ENCODE measurements at regions not wholly inside any gene's neighbourhood (a gene's known extent, or its start where the extent isn't known, plus 50 kb on each side); places are given as distances from the start of the nearest gene placed in this dataset.

DNA sequence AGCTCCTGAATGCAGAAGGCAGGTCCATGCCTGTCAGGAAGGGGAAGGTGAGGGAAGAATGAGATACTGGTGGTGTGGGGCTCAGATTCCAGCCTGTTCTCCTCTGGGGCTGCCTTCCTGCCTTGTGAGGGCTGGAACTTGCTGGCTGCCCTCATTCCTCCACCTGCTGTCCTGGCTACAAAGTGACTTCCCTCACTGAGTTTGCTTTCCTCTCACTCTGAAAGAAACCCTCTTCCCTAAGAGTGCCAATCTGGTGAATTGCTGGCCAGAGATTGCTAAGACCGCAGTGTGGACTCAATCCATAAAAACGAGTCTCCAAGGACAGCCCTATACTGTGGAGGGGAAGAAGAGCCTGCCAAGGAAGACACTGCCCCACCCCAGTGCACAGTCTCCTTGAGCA, 664.4 kb upstream of the HS6ST1 start:
- DNase-seq (ENCODE audit: low read depth): no peak

DNA sequence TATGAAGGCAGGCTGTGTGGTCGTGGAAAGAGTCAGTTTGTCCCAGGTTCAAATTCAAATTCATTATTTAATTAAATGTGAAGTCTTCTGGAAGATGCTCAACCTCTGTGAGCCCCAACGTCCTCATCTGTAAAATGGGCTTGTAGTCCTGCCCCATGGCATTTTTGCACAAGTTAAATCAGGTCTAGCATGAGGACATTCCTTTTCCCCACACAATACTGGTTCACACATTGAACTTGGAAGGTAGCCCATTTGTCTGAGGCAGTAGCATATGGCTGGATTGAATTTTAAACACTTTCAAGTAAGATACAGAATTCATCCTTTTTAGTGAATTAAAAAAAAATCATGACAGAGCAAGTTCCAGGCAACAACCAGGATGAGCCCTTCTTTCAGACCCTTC, 665.4 kb upstream of the HS6ST1 start:
- no peak for DNase-seq (ENCODE audit: low read depth)

DNA sequence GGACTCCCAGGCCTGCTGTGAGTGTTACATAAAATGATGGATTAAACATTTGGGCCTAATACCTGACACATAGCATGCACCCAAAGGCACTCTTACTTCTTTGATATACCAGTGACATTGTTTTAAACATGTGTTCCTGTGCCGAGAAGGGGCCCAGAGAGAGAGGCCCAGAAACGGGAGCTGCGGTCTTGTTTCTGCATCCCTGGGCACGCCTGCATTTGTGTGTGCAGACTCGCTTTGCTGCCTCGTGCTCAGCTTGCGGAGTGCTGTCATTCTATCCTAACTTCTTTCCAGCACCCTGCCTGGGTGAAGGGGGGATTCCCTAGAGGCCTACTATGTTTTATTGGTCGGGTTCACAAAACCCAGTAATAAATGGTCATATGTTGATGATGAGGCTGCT, 666.2 kb upstream of the HS6ST1 start:
- DNase-seq (ENCODE audit: low read depth): no peak

DNA sequence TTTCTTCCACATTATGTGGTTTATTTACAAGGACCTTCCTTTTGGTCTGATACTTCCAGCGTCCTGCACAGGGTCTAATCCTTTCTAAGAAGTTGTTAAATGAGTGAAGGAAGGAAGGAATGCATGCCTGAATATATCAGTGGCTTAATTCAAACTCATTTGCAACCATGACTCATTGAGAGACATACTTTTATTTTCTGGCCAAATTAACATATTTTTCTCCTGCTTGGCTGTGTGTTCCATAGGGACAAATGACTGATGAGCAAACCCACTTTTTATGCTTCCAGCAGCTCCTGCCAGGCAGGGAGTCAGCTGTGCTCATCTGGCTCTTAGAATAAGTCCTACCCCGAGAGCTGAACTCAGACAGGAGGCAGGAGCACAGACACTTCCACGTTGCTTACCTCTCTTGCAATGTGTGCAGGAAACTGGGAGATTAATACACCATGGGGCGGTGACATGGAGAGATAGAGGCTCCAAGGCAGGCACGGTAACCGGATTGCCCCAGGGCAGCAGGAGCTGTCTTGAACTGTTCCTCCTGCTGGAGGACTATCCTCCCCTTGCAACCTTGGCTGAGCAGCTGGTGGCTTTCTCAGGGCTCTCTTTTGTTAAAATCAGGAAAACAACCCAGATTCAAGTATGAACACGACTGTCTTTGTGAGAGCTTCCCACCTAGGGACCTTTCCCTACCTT, 667.5 kb upstream of the HS6ST1 start:
- DNase-seq (ENCODE audit: low read depth): no peak

DNA sequence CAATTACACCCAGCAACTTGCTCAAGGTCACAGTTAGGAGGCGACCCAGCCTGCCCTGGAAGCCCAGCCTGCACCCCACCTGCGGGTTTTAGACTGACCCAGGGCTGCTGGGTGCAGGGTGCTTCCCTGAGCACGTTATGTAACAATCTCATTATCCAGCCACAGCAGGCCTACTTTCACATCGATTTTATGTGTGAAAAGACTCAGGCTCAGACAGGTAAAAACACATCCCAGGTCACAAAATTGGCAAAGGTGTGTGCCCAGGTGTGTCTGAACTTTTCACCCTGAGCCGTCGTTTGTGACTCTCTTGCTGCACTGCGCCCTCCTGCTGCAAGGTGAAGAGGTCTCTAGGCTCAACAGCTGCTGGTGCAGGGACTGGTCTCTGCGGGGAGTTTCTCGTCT, 668.2 kb upstream of the HS6ST1 start:
- no peak for DNase-seq (ENCODE audit: low read depth)

DNA sequence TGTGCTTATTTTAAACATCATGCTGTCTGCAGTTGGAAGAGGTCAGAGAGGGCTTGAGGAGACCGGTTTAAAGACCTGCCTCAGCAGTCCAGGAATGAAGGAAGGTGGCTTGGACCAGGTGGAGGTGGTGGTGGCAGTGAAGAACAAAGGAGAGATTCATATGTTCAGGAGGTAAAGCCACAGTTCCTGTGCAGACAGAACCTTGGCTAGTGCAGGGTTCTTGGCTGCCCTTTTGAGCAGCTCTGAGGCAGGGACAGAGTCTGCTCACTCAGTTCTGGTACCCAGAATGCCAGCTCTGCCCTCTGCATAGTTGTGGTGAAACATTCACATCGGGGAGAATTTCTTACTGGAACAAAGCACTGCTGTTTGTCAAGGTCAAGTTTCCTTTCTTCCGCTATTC, 669.7 kb upstream of the HS6ST1 start:
- DNase-seq (ENCODE audit: low read depth): no peak

DNA sequence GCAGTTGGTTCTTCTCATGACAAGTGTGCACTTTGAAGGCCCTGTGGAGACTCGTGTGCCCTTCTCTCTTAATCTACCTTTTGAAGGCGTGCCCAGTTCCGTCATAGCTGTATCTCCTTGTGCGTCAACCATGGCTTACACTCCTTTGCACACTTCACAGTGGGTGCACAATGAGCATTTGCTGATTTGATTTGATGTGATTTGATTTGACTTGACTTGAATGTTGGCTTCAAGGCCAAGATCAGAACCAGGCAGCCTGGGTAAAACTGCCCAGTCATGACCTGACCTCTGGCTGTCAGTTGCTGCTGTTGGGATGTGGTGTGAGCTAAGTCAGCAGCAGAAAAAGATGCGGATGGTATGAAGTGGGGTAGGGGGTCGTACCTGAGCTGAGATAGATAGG, 670.3 kb upstream of the HS6ST1 start:
- no peak for DNase-seq (ENCODE audit: low read depth)

DNA sequence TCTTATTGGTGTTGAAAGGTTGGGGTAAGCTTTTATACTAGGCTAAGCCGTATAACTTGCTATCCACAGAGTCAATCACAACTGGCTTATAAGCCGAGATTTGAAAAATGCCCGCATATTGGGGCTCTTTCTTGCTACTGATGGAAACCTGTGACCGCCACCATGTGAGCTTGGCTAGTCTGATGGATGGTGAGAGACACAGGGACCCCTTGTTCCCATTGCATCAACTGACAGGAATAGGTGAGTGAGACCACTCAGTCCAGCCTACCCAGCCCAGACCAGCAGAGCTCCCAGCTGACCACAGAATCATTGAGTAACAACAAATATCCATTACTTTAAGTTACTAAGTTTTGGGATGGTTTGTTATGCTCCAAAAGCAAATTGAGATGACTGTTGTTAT, 676.4 kb upstream of the HS6ST1 start:
- DNase-seq (ENCODE audit: low read depth): no peak

DNA sequence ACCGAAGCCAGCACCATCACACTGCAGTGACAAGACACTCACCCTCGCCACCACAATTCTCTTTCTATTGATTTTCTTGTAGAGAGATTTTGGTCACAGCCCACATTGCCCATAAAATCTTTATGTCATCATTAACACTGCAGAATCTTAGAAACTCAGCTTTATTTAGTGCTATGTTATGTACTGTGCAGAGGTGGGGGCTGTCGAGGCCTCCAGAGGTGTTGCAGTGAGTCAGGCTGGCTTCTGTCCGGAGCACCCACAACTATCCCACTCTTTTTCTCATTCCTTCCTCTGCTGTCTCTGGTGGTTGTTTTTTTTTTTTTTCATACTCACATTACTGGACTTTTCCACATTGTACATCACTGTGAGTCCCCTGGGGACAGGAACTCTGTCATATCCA, 677.4 kb upstream of the HS6ST1 start:
- no peak for DNase-seq (ENCODE audit: low read depth)

DNA sequence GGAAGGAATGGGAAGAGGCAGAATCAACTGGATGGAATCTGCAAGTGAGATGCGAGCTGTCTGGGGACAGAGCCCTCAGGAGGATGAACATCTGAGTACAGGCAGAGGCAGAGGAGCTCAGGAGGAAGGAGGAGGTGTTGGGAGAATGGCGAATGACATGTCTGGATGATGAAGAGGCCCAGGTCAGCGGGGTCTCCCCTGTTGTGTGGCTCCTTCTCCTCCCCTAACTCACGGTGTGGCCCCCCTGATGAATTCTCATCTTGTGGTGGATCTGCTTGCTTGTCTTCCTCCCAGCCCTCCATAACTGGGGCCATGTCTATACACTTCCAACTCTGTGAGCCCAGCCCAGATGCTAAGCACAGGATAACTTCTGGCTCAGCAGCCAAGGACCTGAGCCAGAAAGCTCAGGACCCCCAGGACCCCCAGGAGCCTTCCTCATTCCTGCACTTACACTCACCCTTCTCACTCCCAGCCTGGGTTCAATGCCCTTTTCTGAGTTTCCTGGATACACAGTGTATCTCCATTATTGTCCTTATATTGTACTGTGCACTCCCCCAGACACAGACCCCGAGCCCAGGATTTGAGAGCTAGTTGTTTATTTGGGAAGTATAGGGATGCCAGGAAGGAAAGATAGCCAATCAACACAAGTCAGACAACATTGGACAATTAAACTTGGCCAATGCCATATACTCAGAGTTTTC, 678.6 kb upstream of the HS6ST1 start:
- DNase-seq (ENCODE audit: low read depth): no peak

DNA sequence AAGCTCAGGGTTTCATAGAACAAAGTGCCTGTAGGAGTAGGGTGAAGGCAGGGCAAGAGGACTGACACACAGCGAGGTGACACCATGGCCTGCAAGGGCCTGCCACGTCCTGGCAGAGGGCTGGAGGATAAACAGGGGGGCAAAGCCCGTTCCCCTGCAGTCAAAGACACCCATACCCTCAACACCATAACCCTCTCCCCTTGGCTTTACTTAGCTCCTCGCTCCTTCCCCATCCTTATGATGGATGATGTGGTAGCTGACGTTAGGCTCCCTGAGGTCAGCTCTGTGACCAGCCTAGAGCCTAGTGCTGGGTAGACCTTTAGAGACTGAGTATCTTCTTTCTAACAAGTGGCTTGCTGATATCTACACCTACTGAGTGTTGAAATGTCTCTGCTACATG, 683.3 kb upstream of the HS6ST1 start:
- DNase-seq (ENCODE audit: low read depth): no peak

DNA sequence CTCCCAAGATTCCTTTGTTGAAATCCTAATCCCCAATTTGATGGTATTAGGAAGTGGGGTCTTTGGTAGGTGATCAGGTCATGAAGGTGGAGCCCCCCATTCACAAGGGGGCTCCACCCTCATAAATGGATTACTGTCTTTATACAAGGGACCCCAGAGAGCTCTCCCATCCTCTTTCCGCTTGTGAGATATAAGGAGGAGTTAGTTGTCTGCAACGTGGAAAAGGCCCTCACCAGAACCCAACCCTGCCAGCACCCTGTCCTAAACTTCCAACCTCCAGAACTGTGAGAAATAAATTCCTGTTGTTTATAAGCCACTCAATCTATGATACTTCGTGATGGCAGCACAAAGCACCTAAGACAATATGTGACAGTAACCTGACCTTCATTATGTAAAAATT, 684.1 kb upstream of the HS6ST1 start:
- DNase-seq (ENCODE audit: low read depth): no peak

DNA sequence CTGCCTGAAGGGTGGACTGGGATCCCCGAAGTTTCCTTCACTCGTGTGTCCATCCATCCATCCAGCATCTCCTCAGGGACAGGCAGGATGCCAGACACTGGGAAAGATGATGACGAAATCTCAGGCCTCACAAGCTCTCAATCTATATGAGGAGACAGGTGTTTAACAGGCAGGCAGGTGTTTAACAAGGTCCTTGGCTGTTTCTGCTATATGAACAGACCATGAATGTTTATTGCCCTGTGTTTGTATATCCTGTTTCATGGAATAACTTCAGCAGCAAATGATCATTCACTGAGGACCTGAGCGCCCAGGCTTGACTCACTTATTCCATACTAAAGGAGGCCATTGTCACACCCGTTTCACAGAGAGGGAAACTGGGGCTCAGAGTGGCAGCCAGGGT, 685.8 kb upstream of the HS6ST1 start:
- DNase-seq (ENCODE audit: low read depth): no peak

DNA sequence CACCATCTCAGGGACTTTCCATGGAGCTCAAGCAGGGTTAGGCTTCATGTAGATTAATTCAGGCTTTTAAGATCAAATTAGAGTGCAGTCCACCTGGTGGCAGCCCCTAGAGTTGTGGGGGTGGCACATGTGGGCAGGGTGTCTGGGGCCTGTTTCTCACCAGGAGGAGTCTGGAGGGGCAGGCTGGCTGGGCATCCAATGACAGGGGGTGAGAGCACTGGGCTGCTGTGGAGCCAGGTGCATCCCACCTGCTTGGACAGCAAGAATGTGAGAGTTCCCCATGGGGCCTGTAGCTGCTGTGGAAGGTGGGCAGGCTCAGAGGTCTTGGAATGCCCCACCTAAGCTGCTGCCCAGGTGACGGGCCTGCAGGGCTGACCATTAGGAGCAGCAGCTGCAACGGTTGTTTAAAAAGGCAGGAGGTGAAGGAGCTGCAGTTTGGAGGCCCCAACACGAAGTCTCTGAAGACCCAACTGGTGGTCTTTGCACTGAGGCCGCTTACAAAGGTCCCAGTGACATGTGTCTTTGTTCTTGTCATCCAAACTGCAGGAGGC, 686.3 kb upstream of the HS6ST1 start:
- no peak for DNase-seq (ENCODE audit: low read depth)

DNA sequence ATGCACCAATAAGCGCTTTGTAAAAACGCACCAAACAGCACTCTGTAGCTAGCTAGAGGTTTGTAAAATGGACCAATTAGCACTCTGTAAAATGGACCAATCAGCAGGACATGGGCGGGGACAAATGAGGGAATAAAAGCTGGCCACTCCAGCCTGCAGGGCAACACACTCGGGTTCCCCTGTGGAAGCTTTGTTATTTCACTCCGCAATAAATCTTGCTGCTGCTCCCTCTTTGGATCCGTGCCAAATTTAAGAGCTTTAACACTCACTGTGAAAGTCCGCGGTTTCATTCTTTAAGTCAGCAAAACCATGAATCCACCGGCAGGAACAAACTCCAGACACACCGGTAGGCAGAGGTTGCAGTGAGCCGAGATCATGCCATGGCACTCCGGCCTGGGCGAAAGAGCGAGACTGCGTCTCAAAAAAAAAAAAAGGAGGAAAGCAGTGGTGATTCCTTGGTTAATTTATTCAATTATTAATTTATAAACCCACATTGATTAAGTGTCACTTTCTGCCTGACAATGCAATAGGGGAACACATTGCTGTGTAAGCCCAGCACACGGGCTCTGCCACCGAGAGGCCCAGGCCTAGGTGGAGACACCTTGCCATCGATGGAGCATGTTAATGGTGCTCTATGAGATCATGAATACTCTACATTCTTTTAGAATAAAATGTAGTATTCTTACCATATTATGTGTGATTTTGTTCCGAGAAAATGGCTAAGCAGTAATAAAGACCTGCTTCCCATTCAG, 687.6 kb upstream of the HS6ST1 start:
- DNase-seq (ENCODE audit: low read depth): no peak

DNA sequence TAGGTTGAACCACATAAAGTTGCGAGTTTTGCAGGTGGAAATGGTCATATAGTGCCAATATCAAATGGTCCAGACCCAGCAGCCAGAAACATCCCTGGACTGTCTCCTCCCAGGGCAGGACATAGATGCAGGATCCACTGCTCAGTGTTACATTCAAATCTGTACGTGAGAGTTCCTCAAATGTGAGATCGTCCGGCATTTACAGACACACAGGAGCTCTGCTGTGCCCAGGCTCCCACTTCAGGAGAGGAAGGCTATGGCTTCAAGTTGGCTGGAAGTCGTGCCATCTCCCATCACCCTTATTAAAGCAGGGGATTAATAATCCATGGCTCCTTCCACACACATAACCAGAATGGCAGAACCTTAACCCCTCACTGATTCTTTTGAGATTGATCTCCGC, 688.2 kb upstream of the HS6ST1 start:
- no peak for DNase-seq (ENCODE audit: low read depth)

DNA sequence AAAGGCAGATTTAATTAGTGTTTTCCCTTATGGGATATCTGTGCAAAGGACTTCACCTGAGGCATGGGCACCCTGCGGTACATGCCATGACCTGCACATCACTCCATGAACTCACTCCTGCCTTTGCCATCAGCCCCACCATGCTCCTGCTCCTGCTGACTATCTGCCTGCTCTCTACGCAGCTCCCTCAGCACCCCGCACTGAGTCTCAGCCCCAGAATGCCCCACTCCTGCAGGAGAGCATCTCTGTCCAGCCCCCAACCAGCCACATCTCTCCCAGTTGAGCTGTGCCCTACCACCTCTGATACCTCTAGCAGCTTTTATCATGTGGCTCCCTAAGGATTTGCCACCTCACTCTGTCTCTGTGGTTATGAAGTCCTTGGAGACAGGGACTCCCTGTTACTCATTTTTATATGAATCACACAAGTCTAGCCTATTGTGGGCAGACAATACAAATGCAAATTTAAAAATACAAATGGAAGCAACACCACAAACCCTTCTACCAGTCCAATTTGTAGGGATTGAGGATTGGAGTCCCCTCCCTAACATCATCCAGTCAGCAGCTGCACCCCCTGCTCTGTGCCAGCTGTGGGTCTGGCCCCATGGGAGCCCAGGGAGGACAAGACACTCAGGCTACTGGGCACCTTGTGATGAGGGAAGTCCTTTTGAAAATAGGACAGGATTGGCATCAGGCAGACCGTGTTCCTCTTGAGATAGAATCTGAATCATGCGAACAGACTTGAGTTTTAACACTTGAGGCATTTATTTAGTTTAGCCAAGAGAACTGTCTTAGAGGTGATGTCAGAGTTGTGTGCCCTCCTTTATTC, 689.6 kb upstream of the HS6ST1 start:
- DNase-seq (ENCODE audit: low read depth): no peak

DNA sequence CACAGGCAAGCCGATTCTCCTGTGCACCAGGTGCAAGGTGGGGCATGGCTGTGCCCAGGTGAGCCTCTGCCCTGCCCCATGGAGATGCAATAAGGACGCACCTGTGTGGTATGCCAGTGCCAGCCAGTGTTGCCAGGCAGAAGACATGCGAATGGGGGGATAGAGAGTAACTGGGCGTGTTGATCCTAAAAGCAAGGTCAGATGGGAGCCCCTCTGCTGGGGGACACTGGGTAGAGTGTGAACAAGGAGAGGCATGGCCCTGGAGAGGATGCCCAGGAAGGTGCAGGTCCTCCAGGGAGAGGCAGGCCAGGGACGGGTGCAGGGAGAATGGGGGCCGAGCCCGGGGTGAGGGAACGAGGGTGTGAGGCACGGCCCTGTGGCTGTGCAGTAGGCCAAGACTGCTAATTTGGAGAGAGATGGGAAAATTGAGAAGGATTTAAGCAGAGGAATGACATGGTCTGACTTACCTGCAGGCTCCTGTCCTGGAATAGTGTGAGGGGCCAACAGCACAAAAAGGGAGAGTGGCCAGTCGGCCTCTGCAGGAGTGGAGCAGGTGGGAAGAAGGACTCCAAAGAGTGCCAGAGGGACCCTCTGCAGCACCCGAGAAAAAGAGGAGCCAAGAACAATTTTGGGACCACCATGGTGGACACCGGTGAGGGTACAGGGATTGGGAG, 690.4 kb upstream of the HS6ST1 start:
- no peak for DNase-seq (ENCODE audit: low read depth)

DNA sequence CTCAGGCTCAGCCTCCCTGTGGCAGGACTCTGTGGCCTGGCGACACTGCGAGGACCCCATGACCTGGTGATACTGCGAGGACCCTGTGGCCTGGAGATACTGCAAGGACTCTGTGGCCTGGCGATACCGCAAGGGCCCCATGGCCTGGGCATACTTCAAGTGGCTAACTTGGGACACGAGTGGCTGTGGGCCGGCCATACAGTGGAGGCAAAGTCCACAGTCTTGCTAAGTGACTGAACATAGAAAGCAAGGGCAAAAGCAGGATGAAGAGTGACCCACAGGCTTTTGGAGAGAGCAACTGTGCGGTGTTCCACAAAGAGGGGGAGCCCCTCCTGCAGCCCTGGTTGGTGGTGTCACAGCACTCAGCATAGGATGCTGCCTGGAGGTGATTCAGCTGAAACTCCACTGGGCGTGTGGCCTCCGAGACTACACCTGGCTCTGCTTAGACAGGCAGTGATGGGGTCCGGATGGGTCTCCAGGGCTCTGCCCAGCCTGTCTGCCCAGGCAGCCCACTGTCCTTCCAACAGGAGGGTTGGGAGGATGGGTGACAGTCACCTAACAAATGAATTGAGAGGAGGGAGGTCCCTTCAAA, 691.0 kb upstream of the HS6ST1 start:
- DNase-seq (ENCODE audit: low read depth): no peak

DNA sequence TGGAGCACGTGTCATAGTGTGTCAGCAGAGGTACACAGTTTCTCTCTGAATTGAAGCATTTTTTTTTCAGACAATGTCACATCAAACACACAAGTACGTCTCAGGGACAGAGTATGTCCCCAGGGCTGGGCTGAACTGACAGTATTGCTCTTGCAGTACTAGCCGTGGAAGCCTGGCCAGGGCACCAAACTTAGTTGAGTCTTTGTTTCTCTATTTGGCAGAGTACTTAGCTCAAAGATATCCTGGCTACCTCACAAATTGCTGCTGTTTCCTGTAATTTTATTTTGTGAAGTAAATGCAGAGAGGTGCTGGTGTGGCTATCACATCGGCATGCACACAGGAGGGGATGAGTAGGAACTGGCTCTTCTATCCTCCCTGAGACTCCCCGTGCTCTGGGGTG, 691.6 kb upstream of the HS6ST1 start:
- no peak for DNase-seq (ENCODE audit: low read depth)

DNA sequence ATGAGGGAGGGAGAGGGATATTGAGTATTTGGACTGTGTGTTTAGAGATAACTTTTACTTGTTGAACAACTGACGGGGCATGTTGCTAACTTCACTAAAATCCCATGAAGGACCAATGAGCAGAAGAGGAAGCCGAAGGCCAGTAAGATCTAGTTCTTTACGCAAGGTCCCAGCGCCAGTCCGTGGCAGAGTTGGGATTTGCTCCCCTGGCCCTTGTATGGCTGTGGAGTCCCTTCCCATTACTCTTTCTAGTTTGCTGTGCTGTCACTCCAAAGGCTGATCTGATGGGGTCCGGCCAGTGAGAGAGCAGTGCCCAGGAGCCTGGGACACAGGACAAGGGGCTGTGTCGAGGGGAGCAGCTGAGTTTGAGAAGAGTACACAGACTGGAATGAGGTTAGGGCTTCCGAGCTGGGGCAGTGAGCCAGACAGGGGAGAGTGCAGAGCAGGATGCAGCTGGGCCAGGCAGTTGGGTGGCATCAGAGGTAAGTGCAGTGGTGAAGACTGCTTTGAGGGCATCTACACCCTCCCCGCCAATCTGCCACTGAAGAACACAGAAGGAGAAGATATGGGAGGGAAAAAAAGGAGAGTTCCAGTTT, 692.9 kb upstream of the HS6ST1 start:
- DNase-seq (ENCODE audit: low read depth): no peak

All from amniotic epithelial cell (primary cell).